HG03457 (cell line): ENCODE measurements at regions not wholly inside any gene's neighbourhood (a gene's known extent, or its start where the extent isn't known, plus 50 kb on each side); places are given as distances from the start of the nearest gene placed in this dataset.

Experiments used
- ATAC-seq: cut with Tn5 transposase; IDR thresholded peaks from one replicate; pipeline ENCODE4 v1.9.1; 2021; ENCODE audit warnings: moderate number of reproducible peaks; ENCODE audit not compliant: unreplicated experiment

DNA sequence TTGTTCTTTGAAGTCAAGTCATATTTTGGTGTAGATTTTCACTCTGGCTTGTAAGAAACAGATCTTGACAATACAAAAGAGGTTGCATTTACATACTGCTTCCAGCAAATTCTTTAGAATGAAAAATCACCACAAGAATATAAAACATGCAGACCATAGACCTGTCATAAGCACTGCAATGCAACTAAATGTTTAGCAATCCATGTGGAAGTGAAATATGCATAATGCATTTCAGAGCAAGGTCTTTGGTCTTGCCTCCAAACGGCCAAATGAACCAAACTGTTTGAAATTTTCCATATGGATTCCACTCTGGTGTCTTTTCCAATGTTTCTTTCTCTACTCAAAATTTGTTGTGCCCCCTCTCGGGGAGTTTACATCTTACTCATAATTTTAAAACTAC, 271.0 kb upstream of the CDH20 start:
- ATAC-seq, result no peak

DNA sequence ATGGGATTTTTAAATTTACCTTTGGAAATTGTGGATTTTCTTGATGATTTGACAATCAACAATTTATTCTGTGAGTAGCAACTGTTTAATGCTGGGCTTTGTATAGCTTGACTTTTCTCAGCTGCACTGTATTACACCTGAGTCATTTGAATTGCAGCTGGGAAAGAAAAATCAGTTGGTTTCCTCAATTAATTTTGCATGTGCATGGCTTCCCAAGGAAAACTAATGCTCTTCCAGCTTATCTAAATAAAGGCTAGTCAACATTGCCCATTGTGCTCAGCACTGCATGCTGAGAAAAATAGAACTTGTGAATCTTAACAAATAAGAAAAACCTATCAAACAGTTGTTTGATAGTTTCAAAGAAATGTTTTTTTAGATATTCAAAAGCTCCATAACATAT, 268.3 kb upstream of the CDH20 start:
- no peak for ATAC-seq

DNA sequence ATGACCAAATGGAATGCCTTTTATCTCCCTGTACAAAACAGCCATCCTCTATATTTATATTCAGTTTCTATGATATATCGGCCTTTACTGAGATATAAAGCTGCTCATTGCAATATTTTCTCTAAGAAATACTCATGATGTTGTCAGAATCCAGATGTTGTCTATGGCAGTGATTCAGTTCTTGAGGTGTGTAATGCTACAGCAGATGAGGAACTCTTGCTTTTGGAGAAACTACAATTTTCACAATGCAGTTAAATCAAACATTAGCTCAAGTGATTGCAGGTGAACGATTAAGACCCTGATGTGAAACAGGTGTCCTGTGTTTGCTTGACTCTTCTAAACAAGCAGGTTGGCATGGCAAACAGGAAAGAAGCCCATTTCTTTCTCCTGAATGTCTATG, 256.2 kb upstream of the CDH20 start:
- ATAC-seq, result no peak

DNA sequence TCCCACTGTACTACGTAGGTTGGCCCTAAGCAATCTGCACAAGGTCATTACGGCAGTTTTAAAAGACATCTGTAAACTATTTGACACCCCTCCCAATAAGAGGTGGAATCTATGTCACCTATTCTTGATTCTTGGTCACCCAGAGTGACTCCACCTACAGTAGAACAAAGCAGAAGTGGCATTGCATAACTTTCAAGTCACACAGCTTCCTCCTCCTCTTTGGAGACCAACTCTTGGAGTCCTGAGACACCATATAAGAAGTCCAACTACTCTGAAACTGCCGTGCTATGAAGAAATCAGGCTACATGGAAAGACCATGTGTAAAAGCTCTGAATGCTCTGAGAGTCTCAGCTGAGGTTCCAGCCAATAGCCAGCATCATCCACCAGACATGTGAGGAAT, 253.5 kb upstream of the CDH20 start:
- no peak for ATAC-seq

DNA sequence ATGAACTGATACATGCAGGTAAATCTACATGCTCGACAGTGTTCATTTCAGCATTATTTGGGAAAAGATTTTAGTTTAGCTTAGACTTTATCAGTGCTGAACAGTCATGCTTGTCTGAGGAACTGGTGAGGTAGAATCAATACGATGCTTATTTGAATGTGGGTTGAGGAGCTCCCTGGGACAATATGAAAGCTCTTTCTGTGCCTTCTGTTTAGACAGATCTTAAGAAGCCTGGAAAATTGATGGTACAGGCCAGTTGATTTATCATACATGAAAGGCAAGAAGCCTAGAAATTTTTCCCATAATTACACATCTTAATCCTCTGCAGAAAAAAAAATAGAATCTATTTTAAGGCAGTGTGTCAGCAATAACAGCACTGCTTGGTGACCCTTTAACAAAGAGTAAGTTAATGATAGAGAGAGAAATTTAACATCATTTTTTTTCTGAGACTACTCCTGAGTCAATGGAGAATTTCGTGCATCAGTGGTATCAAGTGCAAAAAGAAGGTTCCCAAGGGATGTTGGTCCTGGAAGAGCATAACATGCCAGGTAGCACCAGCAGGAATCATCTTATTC, 252.2 kb upstream of the CDH20 start:
- ATAC-seq, result no peak

DNA sequence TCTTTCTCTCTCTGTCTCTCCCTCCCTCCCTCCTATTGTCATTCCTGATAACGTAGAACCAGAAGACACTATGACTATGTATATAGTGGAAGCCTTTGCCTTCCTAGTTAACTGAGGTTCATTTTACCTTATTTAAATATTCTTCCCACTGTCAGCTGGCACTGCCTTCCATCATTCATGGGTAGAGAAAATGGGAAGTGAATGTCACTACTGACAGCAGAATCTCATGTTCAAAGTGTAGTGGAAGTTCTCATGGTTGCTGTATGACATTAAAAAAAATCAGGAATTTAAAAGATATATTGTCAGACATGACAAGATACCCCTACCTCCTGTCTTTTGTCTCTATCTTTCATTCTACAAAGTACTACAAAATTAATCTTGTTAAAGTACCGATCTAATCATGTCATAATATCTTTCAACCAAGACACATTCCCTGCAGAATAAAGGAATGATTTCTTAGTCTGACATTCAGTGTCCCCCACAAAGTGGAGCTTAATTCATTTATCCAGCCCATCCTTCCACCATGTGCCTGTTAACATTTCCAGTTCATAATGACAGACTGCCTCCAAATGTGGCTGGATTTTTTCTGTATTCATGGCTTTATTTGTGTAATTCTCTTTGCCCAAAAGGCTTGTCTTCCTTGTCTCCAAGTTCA, 250.1 kb upstream of the CDH20 start:
- no peak for ATAC-seq

DNA sequence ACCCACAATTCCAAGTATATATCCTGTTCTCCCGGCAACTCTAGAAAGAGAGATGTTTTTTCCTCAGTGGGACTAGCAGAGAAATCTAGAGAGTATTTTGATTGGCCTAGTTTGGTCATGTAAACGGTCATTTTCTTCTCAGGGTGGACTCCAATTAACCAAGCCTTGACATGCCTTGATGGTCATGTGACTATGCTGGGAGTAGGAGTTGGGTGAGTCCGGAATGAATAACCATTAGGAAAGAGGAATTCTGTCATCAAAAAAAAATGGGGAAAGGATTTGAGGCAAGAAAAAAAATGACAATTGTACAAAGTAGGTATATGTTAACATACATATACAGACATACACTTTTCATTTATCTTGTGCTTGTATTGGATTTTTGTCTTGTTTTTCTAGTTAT, 248.2 kb upstream of the CDH20 start:
- no peak for ATAC-seq

DNA sequence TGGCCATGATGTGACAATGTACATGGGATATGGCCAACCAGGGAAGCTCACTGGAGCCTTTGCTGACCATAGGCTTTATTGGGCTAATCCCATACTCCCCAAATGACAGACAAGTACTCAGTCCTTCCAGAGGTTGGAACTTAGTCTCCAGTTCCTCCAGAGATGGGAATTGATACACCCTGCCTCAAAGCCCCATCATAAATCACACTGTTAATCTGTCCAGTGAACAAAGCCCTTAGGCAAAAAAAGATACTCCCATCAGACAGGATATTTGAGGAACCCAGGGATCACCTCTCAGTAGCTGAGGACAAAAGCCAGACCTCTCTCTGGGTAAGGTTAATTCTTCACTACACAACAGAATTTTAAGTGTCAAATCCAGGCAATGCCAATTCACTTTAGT, 247.5 kb upstream of the CDH20 start:
- ATAC-seq, result no peak

DNA sequence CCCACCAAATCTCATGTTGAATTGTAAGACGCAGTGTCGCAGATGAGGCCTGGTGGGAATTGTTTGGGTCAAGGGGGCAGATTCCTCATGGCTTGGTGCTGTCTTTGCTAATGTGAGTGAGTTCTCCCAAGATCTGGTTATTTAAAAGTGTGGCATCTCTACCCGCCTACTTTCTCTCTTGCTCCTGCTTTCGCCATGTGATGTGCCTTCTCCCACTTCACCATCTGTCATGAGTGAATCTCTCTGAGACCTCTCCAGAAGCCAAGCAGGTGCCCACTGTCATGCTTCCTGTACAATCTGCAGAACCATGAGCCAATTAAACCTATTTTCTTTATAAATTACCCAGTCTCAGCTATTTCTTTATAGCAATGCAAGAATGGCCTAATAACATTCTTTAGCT, 246.6 kb upstream of the CDH20 start:
- ATAC-seq, result no peak

DNA sequence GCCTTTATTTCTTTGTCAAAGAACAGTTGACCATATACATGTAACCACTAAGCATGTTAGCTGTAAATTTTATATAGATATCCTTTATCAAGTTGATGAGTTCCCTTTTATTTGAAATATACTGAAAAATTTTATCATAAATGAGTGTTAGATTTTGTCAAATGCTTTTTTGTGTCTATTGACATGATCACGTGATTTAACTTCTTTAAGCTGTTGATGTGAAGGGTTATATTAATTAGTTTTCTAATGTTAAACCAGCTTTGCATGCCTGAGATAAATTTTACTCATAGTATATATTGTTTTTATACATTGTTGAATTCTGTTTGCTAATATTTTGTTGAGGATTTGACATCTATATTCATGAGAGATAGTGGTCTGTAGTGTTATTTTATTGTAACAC, 241.9 kb upstream of the CDH20 start:
- no peak for ATAC-seq

DNA sequence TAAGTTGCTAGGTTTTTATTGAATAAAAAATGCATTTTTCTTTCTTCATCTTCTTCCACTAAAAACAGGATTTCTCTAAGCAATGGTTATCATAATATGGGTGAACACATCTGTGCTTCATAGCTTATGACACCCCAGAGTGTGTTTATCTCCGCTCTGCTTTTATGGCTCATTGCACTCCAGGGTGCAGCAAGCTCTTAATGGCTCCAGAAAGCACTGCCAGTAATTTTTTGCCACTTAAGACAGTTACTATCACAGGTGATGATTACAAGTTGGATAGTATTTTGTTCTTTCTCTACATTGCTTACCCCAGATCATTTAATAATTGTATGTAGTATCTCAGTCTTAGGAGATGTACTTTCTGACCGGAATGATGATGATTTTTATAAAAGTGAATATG, 239.3 kb upstream of the CDH20 start:
- no peak for ATAC-seq

DNA sequence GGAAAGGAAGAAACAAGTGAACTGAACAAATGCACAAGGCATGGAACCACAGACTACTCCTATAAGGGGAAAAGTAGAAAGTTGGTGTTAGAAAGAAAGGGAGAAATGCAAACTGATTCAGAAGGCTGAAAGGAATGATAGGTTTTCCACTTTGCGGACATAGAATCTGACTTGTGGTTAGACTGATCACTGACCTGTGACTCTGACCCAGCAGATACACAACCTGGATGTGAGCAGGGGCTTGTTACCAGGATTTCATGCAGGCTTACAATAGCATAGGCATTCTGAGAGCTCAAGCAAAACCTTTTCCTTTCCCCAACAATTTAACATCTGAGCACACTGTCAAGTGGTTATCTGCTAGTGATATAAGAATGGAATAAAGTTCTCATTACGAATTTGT, 237.0 kb upstream of the CDH20 start:
- no peak for ATAC-seq

DNA sequence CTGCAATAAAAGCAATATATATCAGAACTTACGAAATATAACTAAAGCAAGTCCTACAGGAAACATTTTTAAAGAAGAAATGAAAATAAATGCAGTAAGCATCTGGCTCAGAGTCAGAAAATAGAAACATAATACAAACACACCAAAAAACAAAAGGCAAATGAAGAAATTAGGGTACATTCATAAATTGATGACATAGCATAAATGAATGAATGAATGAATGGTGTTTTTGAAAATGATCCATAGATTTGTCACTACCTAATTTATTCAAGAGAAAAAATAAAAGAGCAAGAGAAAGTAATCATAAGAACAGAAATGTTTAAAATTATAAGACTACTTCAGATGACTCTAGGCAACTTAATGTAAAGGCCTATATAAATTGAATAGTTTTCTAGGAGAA, 226.1 kb upstream of the CDH20 start:
- ATAC-seq, result no peak

DNA sequence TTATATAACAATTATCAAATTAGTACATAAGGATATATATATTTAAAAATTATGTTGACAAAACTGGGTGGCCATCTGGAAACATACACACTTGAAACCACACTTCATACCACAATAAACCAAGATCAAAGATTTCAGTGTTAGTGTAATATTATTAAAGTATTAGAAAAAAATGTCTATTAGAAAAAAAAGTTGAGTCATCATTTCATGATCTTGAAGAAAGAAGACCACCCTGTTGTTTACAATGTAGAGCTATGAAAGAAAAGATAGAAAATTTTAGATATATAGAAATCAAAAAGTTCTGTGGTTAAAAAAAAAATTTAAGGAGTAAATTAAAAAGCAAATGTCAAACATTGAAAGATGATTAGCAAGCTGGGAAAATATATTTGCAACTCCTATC, 224.5 kb upstream of the CDH20 start:
- no peak for ATAC-seq

DNA sequence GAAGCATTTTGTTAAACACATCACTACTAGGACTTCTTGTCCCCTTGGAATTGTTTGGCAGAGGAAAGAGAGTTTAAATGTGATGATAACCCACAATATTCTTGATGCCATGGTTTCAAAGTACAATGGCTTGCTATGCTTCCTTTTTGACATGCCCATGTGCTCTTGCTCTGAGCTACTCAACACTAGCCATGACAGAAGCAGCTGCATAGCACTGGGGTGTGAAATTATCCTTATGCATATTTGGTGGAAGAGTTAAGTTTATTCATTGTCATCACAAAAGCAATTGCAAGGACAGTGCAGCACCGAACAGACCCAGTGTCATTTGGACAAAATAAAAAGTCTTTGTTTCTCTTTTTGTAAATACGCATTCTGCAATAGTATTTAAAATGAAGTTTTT, 209.9 kb upstream of the CDH20 start:
- no peak for ATAC-seq

DNA sequence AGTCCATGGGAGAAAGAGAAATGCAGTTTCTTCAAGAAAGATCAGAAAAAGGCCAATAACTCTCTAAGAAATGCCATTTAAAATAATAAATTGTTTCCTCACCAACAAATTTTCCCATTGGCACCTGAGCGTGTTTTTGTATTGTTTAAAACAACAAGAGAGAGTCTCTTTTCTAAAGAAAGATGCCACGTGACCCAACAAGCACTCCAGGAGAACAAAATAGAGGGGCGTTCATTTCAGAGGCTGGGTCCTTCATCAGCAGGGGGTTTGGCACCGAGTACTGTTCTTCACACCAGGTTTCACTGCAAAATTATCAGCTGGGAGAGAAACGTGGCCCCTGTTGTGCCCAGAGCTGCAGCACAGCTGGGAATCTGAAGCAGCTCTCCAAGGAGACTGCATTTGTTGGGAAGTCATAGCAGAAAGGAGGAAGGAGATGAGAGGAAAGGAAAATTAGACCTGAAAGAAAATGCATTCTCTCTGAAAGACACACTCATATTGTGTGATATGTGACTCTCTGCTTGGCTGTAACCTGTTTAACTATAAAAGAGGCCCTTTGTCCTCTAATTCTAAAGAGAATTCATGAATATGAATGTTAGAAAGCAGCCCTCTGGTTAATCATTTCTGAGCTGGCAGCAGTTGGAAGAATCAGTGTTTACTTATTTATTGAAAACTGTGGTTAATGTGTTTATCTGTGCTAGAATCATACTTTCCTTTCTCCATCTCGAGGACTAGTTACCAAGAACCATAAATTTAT, 205.3 kb upstream of the CDH20 start:
- no peak for ATAC-seq

DNA sequence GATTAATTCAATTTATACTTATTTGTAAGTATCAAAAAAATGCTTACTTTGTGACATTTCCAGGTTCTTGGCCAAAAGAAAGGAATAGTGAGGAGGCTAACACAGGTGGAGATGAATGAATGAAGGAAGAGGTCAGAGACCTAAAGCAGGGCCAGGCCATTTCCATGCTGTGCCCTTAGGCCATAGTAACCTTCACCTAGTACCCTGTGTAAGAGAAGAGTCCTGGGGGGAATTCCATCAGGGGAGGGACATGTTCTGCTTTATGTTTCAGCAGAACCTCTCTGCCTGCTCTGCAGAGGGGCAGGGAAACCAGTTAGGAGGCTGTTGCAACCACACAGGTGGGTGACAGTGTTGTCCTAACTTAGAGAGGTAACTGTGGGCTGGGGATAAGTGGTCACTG, 204.2 kb upstream of the CDH20 start:
- no peak for ATAC-seq

DNA sequence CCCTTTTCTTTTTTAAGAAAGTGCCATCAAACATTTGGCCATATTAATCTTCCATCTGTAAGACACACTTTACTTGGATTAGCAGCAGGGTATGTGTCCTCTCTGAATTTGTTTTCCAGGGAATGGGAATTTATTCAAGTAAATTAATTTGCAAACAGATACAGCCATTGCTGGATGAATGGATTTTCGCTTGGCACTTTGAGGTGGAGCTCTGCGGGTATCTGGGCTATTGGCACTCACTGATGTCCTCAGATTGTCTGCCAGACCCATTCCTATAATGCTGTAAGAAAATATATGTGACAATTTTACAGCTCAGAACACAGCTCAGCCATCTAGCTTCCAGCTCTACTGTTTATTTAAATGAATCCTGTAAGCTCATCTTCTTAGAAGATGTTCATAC, 201.2 kb upstream of the CDH20 start:
- ATAC-seq, result no peak

DNA sequence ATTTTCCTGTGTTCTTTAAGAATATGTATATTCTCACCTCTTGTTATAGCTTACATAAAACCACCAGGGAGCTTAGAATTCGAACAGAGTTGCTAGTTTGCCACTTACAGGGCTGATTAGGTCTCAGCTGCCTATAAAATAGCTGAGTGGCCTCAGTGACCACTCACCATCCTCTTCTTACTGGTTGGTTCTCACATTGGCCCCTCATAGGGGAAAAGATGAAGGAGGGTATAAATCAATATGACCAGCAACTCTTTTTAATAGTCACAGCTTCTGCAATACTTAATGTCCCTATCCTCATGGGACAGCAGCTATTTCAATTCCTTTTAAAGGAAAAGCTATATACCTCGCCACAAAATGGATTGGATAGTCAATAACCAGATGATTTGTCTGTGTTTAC, 199.4 kb upstream of the CDH20 start:
- ATAC-seq, result no peak

DNA sequence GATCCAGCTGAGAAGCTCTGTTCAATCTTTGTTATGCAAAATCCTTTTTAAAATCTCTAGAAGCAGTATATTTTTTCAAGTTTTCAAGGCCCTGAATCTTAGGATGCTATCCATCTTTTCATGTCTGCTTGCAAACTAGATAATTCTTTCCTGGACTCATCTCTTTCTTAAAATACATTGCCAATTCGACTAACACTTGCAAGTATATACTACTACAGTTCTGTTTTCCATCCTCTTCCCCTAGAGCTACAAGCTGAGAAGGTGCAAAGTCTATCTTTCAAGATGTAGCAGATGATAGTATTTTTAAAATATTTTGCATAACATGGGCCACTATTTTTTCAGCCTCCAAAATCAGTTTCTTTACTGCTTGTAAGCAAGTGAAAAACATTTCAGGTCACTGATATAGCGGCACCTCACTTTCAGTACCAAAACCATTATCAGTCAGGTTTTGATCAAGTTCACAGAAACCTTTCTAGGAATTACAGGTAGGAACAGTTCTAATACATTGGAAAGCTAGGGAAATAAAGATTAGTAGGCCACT, 196.4 kb upstream of the CDH20 start:
- no peak for ATAC-seq

DNA sequence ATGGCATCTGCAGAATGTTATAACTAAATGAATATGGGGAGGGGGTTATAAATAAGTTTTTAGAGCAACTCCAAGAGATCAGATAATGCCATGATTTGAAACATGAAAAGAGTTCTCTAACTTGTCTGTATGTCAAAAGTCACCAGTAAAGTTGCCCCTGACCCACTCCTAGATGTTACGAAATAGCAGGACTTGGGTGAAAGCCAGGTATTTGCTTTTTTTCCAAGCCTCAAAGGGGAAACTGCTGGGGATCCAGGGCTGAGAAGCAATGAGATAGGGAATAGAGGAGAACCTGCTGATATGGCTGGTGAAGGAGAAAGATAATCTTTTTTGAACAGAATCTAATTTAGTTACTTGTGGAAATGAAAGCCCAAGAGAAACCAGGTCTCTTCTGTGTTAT, 191.5 kb upstream of the CDH20 start:
- ATAC-seq, result no peak

DNA sequence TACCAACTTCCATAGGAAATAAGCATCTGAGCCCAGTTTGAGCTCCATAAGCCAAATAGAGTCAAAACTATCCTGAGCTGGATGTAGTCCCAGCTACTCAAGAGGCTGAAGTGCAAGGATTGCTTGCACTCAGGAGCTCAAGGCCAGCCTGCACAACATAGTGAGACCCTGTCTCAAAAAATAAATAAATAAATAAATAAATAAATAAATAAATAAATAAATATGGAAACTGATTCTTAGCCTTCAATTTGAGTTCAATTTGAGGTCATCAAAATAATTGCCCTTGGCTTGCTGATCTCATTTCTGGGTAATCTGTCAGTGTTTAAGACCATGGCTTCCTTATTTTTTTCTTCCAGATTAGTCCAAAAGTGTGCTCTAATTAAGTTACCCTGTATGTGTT, 184.9 kb upstream of the CDH20 start:
- ATAC-seq, result no peak
